ENCODE measurements at regions not wholly inside any gene's neighbourhood (a gene's known extent, or its start where the extent isn't known, plus 50 kb on each side); places are given as distances from the start of the nearest gene placed in this dataset.
"Not testable (repeated sequence)": the region's sequence is repeated elsewhere in the genome, so short reads cannot be mapped to it uniquely, and the experiment has no call there.

GRCh38 chr14:106317593-106317992 is 791.2 kb downstream of the TMEM121 start:
- DNase-seq, result no peak

GRCh38 chr14:106318700-106319099 is 792.3 kb downstream of the TMEM121 start:
- DNase-seq, result no peak

- DNase-seq, result not testable (repeated sequence)
These were observed 797.6 kb downstream of the TMEM121 start for GRCh38 chr14:106323970-106324369.

GRCh38 chr14:106327234-106327633 is 800.9 kb downstream of the TMEM121 start:
- no peak for DNase-seq

GRCh38 chr14:106327702-106328353 is 801.4 kb downstream of the TMEM121 start:
- DNase-seq, result not testable (repeated sequence)

GRCh38 chr14:106329243-106329642 is 802.9 kb downstream of the TMEM121 start:
- not testable (repeated sequence) for DNase-seq

- not testable (repeated sequence) for DNase-seq
These were observed 803.8 kb downstream of the TMEM121 start for GRCh38 chr14:106329987-106330774.

GRCh38 chr14:106334428-106335109 is 808.2 kb downstream of the TMEM121 start:
- DNase-seq, result not testable (repeated sequence)

GRCh38 chr14:106335110-106335429 is 808.7 kb downstream of the TMEM121 start:
- DNase-seq, result not testable (repeated sequence)

GRCh38 chr14:106338775-106339174 is 812.4 kb downstream of the TMEM121 start:
- DNase-seq, result not testable (repeated sequence)

GRCh38 chr14:106340658-106341057 is 814.3 kb downstream of the TMEM121 start:
- not testable (repeated sequence) for DNase-seq

GRCh38 chr14:106341161-106341560 is 814.8 kb downstream of the TMEM121 start:
- DNase-seq, result not testable (repeated sequence)

- no peak for DNase-seq
These were observed 817.2 kb downstream of the TMEM121 start for GRCh38 chr14:106343626-106344025.

GRCh38 chr14:106344065-106344614 is 817.8 kb downstream of the TMEM121 start:
- DNase-seq, result not testable (repeated sequence)

GRCh38 chr14:106344791-106345479 is 818.6 kb downstream of the TMEM121 start:
- not testable (repeated sequence) for DNase-seq

- DNase-seq, result no peak
These were observed 819.7 kb downstream of the TMEM121 start for GRCh38 chr14:106346084-106346483.

GRCh38 chr14:106346534-106347290 is 820.3 kb downstream of the TMEM121 start:
- DNase-seq, result no peak

- no peak for DNase-seq
These were observed 821.0 kb downstream of the TMEM121 start for GRCh38 chr14:106347291-106347778.

GRCh38 chr14:106347890-106348755 is 821.7 kb downstream of the TMEM121 start:
- DNase-seq, result no peak

- not testable (repeated sequence) for DNase-seq
These were observed 822.6 kb downstream of the TMEM121 start for GRCh38 chr14:106348873-106349540.
